ENCODE measurements at regions not wholly inside any gene's neighbourhood (a gene's known extent, or its start where the extent isn't known, plus 50 kb on each side); places are given as distances from the start of the nearest gene placed in this dataset.

DNA sequence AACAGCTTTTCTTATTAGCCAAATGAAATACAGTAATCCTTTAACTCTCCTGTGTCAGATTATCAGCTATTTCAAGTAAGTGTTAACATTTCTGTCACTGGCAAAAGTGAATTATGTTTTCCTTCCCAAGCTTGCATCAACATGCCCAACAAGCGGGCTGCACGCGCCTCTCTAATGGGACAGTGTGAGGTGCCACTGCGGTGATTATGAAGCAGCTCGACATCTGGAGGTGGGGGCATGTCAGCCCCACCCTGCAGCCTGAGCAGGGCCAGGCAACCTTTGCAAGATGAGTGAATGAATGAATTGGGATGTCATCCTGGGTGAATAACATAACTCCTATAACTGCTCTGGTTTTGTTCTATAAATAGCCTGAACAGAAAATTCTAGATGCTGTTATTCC is 301.4 kb downstream of the ZNF326 start:
- H3K36me3 ChIP-seq (ENCODE audit: insufficient read depth, low read length), result no peaks in the 10 kb centered on the region
- DNase-seq (no peak), ATAC-seq (ENCODE audit: insufficient read depth, low read depth) (no peak)
- H4K20me1 ChIP-seq (ENCODE audit: insufficient read depth, low read length), result no peaks in the 10 kb centered on the region
- peaks cover 8% of the 10 kb centered on the region; the same call in 1 of the 2 replicates for H3K4me1 ChIP-seq (ENCODE audit: insufficient read depth, low read length)
- no peaks in the 10 kb centered on the region for H3K27me3 ChIP-seq (ENCODE audit: insufficient read depth, low read length, poor library complexity)
- H3K4me2 ChIP-seq (ENCODE audit: insufficient read depth, low read length), result no peak overlapping the region
- H3K4me3 ChIP-seq (ENCODE audit: low read depth in 1 of 2, low read length in 2 of 2), result no peak overlapping the region
- H3K27ac ChIP-seq (ENCODE audit: low read length), result no peak overlapping the region
- TF ChIP-seq, protein P1, sequence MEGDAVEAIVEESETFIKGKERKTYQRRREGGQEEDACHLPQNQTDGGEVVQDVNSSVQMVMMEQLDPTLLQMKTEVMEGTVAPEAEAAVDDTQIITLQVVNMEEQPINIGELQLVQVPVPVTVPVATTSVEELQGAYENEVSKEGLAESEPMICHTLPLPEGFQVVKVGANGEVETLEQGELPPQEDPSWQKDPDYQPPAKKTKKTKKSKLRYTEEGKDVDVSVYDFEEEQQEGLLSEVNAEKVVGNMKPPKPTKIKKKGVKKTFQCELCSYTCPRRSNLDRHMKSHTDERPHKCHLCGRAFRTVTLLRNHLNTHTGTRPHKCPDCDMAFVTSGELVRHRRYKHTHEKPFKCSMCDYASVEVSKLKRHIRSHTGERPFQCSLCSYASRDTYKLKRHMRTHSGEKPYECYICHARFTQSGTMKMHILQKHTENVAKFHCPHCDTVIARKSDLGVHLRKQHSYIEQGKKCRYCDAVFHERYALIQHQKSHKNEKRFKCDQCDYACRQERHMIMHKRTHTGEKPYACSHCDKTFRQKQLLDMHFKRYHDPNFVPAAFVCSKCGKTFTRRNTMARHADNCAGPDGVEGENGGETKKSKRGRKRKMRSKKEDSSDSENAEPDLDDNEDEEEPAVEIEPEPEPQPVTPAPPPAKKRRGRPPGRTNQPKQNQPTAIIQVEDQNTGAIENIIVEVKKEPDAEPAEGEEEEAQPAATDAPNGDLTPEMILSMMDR (IDR thresholded peaks at IDR 0.05; ENCODE audit: borderline replicate concordance, extremely low read depth, low read length, poor library complexity, severe bottlenecking), result no peak
- TF ChIP-seq EZH2 (IDR thresholded peaks at IDR 0.05; ENCODE audit: borderline replicate concordance, low read depth, low read length, severe bottlenecking), result no peak
- no peak overlapping the region for H3K9ac ChIP-seq (ENCODE audit: low read depth, low read length)
- H2AFZ ChIP-seq (ENCODE audit: low read depth, low read length), result no peak overlapping the region
- no peaks in the 10 kb centered on the region for H3K79me2 ChIP-seq (ENCODE audit: insufficient read depth, low read length)
- no peaks in the 10 kb centered on the region for H3K9me3 ChIP-seq (ENCODE audit: insufficient read depth, low read length, severe bottlenecking)

DNA sequence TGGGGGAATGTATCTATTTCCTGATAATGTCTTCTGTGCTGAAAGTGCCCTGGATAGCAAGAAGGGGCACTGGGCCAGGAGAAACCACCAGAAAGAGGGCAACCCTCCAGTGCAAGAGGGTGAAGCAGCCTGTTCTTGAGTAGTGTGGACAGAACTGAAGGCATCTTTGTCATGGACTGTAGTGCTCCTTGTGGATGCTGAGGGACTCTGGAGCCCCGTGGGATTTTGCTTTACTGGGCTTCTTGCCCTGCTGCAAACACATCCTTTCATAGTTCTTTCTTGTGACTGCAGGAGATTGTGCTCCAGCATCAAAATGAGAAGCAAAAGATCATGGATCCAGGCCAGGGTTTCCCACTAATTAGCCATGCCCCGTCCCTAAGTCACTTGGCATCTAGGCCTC is 300.6 kb downstream of the ZNF326 start:
- H3K9me3 ChIP-seq (ENCODE audit: insufficient read depth, low read length, severe bottlenecking), result no peaks in the 10 kb centered on the region
- 0 out of 3 replicates have a peak, but pooled peaks have one; percentile 42 for ATAC-seq (ENCODE audit: insufficient read depth, low read depth)
- H2AFZ ChIP-seq (ENCODE audit: low read depth, low read length), result no peak overlapping the region
- no peaks in the 10 kb centered on the region for H4K20me1 ChIP-seq (ENCODE audit: insufficient read depth, low read length)
- peaks cover 8% of the 10 kb centered on the region; the same call in 1 of the 2 replicates for H3K4me1 ChIP-seq (ENCODE audit: insufficient read depth, low read length)
- H3K4me3 ChIP-seq (ENCODE audit: low read depth in 1 of 2, low read length in 2 of 2), result no peak overlapping the region
- H3K9ac ChIP-seq (ENCODE audit: low read depth, low read length), result no peak overlapping the region
- DNase-seq, result peak; percentile 20
- H3K79me2 ChIP-seq (ENCODE audit: insufficient read depth, low read length), result no peaks in the 10 kb centered on the region
- H3K36me3 ChIP-seq (ENCODE audit: insufficient read depth, low read length), result no peaks in the 10 kb centered on the region
- no peaks in the 10 kb centered on the region for H3K27me3 ChIP-seq (ENCODE audit: insufficient read depth, low read length, poor library complexity)
- H3K27ac ChIP-seq (ENCODE audit: low read length), result no peak overlapping the region
- no peak overlapping the region for H3K4me2 ChIP-seq (ENCODE audit: insufficient read depth, low read length)
- TF ChIP-seq, protein P1 (IDR thresholded peaks at IDR 0.05; ENCODE audit: borderline replicate concordance, extremely low read depth, low read length, poor library complexity, severe bottlenecking), result no peak
- TF ChIP-seq EZH2 (IDR thresholded peaks at IDR 0.05; ENCODE audit: borderline replicate concordance, low read depth, low read length, severe bottlenecking), result no peak

DNA sequence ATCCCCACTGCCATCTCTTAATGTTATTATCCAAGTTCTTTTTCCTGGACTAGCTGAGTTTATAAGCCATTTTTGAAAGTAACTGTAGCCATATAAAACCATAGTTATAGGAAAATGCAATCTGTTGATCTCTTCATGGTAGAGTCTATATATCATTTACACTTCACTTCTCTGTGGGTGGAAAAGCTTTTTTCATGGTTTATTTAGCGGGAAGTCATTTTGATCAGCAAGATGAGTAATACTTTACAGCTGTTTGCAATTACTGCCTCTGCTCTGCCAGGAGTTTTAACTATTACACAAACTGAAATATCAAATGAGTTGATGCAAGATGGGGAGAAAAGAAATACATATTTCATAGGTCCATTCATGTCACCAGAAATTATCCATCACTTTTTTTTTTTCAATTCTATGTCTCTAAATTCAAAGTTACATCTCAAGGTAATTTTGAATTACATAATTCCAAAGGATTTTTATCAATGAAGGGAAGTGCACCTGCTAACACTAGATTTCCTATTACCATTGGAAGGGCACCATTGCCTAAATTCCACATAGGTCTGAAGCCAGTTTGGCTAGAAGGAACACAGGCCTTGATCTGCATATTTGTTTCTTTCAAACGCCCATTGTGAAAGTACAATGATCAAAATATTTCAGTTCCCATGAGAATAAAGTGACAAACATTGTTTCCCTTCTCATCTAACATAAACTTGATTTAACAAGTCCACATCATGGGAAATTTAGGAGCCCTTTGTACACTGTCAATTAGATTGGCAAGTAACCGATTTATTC is 296.7 kb downstream of the ZNF326 start:
- no peaks in the 10 kb centered on the region for H4K20me1 ChIP-seq (ENCODE audit: insufficient read depth, low read length)
- TF ChIP-seq, protein P1 (IDR thresholded peaks at IDR 0.05; ENCODE audit: borderline replicate concordance, extremely low read depth, low read length, poor library complexity, severe bottlenecking), result no peak
- no peak for TF ChIP-seq EZH2 (IDR thresholded peaks at IDR 0.05; ENCODE audit: borderline replicate concordance, low read depth, low read length, severe bottlenecking)
- H2AFZ ChIP-seq (ENCODE audit: low read depth, low read length), result no peak overlapping the region
- no peaks in the 10 kb centered on the region for H3K79me2 ChIP-seq (ENCODE audit: insufficient read depth, low read length)
- H3K27me3 ChIP-seq (ENCODE audit: insufficient read depth, low read length, poor library complexity), result no peaks in the 10 kb centered on the region
- H3K4me1 ChIP-seq (ENCODE audit: insufficient read depth, low read length), result peaks cover 8% of the 10 kb centered on the region; the same call in 1 of the 2 replicates
- no peak overlapping the region for H3K4me3 ChIP-seq (ENCODE audit: low read depth in 1 of 2, low read length in 2 of 2)
- no peaks in the 10 kb centered on the region for H3K9me3 ChIP-seq (ENCODE audit: insufficient read depth, low read length, severe bottlenecking)
- DNase-seq, result no peak
- H3K4me2 ChIP-seq (ENCODE audit: insufficient read depth, low read length), result no peak overlapping the region
- no peaks in the 10 kb centered on the region for H3K36me3 ChIP-seq (ENCODE audit: insufficient read depth, low read length)
- no peak overlapping the region for H3K9ac ChIP-seq (ENCODE audit: low read depth, low read length)
- no peak overlapping the region for H3K27ac ChIP-seq (ENCODE audit: low read length)
- no peak for ATAC-seq (ENCODE audit: insufficient read depth, low read depth)

All from DND-41 (cell line).